Stimulated activated CD8-positive, alpha-beta memory T cell treated with anti-CD3 and anti-CD28 coated beads, Interleukin-2, amount 100 ng/mL, for 48 hours (primary cell): ENCODE measurements at regions not wholly inside any gene's neighbourhood (a gene's known extent, or its start where the extent isn't known, plus 50 kb on each side); places are given as distances from the start of the nearest gene placed in this dataset.

Experiments used
- DNase-seq, 2 donors: peaks; one replicate each; pipeline ENCODE4 v3.0.0-alpha.2; 2020; ENCODE audit warnings: low read depth in 2 of 2

DNA sequence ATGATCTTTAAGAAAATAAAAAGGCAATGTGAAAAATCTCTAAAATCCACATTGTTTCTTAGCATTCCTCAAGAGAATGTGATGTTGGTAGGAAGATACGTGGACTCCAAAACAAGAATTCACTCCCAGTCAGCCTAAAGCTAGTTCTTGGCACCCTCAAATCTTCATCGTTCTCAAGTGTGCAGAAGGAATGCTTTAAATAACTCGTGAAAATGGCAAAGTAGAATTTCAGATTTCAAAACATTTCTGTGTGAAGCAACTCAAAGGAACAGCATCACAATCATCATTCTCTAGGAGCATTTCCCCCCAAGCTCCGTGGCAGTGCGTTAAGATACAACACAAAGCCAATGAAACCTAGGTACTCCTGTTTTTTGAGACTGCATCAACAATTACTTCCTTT, 185.1 kb upstream of the DMAC1 start:
- no peak for DNase-seq

DNA sequence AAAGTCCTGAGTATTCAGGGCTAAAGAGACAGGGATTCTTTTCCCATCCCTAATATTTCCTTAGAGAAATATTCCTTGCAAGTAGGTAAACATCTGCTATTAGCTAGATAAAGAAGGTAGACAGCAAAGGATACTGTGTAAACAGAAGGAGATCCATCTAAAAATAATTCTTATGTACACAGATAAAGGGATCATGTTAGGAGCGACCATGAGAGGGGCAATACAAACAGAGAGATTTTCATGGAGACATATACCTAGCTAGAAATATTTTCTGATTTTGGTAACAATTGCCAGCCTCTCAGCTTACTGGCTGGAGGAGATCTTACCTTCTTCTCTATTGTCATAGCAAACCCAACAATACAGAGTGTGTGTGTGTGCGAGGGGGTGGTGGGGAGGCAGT, 184.6 kb upstream of the DMAC1 start:
- DNase-seq, result no peak

GRCh38 chr9:7983490-7983889, 183.9 kb upstream of the DMAC1 start:
- no peak for DNase-seq

DNA sequence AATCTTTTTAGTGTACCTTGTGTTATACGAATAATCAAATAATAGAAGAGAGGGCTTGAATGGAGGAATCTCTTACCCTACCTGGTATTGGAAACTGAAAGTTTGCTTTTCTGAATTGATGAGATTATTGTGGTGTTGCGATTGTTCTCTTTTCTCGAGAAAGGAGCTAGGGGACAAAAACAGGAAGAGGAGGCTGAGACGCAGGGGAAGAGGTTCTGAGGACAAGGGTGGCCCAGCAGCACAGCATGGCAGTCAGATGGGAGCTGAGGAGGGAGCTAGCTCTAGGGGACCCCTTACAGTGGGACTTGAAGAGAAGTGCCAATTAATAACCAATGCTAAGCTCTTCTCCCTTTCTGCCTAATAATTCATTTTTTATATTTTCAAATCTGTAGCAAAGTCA, 183.3 kb upstream of the DMAC1 start:
- no peak for DNase-seq

GRCh38 chr9:7980691-7981289, 181.2 kb upstream of the DMAC1 start:
- DNase-seq, result no peak

- no peak for DNase-seq
Measured at GRCh38 chr9:7980041-7980440, 180.5 kb upstream of the DMAC1 start.

- no peak for DNase-seq
Measured at GRCh38 chr9:7979611-7980010, 180.0 kb upstream of the DMAC1 start.

GRCh38 chr9:7977586-7977985, 178.0 kb upstream of the DMAC1 start:
- no peak for DNase-seq

- DNase-seq, result no peak
Measured at GRCh38 chr9:7976856-7977255, 177.3 kb upstream of the DMAC1 start.

DNA sequence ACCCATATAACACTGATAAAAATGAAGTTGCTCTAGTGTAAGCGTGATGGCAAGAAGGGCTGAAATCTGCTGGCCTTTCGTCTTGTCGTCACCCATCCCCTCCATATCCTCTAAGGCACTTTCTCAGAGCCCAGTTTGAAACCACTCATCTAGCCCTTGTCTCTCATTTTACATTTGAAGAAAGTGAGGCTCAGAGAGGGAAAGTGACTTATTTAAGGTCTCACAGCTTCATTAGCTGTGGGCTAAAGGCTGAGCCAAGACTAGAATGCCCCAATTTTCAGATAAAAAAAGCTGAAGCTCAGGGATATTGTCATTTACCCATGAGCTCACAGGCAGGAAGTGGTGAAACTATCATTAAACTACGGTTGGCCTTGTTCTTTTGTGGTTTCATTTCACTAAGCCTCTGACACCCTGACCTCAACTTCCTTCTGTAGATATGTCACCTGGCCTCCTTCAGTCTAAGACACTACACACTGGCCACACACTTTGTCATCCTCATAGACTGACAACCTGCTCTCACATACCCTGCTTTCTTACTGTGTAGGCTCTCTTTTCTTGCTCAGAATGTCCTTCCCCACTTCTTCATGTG, 176.7 kb upstream of the DMAC1 start:
- no peak for DNase-seq

DNA sequence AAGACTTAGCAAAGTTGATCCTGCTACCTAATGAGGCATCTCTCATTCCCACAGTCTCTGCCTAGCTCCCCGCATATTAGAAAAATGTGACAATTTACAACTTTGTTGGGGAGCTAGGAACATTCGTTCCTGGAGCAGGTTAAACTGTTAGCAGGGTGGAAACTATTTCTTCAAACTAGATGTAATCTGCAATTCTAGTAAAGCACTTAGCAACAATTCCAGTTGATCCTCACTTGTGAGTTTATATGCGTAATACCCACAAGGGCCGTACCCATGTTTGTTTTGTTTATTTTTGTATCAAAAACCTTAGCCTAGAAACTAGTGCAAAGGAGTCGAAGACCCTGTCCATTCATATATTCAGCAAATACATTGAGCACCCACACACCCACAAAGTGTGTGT, 175.8 kb upstream of the DMAC1 start:
- DNase-seq, result no peak

DNA sequence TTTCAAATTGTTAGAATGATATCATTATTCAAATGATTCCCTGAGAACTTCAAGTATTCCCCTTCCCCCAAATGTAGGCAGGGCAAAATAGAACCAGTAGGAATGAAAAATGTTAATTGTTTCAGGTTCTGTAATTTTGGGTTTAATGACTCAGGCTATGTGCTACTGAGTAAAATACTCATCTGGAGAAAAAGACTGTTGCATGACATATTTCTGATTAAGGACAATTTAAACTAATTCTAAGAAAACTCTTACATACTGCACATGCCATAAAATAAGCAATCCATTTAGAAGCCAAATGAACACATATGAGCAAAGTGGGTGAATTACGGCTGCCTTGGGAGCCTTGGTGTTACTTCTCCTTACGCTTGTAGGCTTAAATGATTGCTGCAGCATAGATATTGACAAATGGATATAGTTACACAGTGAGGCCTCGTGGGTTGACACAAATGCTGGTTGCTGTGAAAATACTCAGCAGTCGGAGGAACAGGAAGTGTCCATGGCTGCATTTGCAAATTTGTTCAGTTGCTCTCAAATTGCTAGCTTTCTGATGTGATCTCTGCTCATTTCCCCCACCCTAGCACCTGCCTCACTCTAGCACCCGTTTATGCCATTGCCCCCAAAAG, 174.9 kb upstream of the DMAC1 start:
- DNase-seq, result no peak

GRCh38 chr9:7973123-7973522, 173.5 kb upstream of the DMAC1 start:
- DNase-seq, result no peak

DNA sequence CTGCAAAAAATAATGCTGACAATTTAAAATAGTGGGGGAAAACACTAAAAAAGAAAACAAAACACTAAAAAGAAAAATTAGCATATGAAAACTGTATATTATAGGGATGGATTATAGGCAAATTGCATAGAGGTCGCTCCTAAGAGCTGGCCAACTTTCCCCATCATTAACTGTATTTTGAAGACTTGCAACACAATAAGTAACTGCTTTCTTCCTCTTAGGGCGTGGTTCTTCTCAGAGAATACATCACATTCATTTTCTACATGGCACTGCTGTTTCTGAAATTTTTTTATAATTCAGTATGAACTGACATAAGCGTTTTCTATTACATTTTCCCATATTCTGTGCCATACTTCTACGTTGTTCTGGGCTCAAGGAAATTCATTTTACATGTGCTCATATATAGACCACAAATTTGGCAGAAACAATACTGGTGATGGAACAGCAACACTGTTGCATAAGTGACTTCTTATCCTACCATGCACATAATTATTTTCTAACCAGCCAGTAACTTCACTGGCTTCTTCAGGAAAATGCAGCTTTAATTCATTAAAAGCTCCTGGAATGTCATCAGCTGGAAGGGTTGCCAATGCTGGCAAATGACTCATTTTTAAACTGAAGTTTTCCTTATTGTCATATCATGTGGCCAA, 171.2 kb upstream of the DMAC1 start:
- DNase-seq, result no peak

- DNase-seq, result no peak
Measured at GRCh38 chr9:7968687-7969086, 169.1 kb upstream of the DMAC1 start.

GRCh38 chr9:7967851-7968250, 168.3 kb upstream of the DMAC1 start:
- no peak for DNase-seq

- no peak for DNase-seq
Measured at GRCh38 chr9:7967093-7967827, 167.7 kb upstream of the DMAC1 start.

- DNase-seq, result no peak
Measured at GRCh38 chr9:7965063-7965462, 165.5 kb upstream of the DMAC1 start.

GRCh38 chr9:7963026-7963425, 163.4 kb upstream of the DMAC1 start:
- no peak for DNase-seq

- no peak for DNase-seq
Measured at GRCh38 chr9:7961076-7961475, 161.5 kb upstream of the DMAC1 start.

- no peak for DNase-seq
Measured at GRCh38 chr9:7960320-7961050, 160.9 kb upstream of the DMAC1 start.

GRCh38 chr9:7957803-7958202, 158.2 kb upstream of the DMAC1 start:
- no peak for DNase-seq
